HCT116 (cell line): ENCODE measurements at regions not wholly inside any gene's neighbourhood (a gene's known extent, or its start where the extent isn't known, plus 50 kb on each side); places are given as distances from the start of the nearest gene placed in this dataset.

Experiments used
- ATAC-seq: fragments of 200-7000 bp; cut with Tn5 transposase; 2 replicates; pipeline ENCODE4 v1.9.1; 2020; ENCODE audit warnings: mild to moderate bottlenecking, moderate library complexity
- BruUV-seq: library from RNA; stranded (reverse); fragments of 400-500 nt; replicated peaks from 2 replicates; lab custom pipeline; 2021; lab: Mats Ljungman, UMichigan
- CTCF ChIA-PET: fragments of 300-600 bp; sonication (Branson Sonifier 250); formaldehyde crosslinking; loops from one replicate; lab custom pipeline; 2021; ENCODE audit warnings: antibody characterized with exemption; lab: Charles Lee
- POLR2A ChIA-PET: fragments of 300-600, 350-600 bp; sonication (Branson Sonifier 250); formaldehyde crosslinking; loops from one replicate; lab custom pipeline; 2021; ENCODE audit warnings: antibody characterized with exemption; lab: Charles Lee
- RAD21 ChIA-PET, 2 experiments: fragments of 300-600 bp; sonication (Branson Sonifier 250); formaldehyde crosslinking; loops; one replicate each; lab custom pipeline; 2023; ENCODE audit warnings: low total read pairs in 2 of 2; ENCODE audit not compliant: uncharacterized antibody in 2 of 2, unreplicated experiment in 2 of 2, low non-redundant PET in 1 of 2; lab: Charles Lee
- DNase-seq: peaks from one replicate; pipeline ENCODE4 v3.0.0-alpha.2; 2010; ENCODE audit warnings: low read depth, low spot score
- H2AFZ ChIP-seq: fragments of 200-600 bp; shearing (Covaris generic), sonication (generic); 2 replicates; pipeline ENCODE4 v1.6.1; 2017; ENCODE audit warnings: low read depth, mixed run types, mixed read lengths, antibody characterized with exemption, low read length; ENCODE audit not compliant: poor library complexity, severe bottlenecking
- H3K27ac ChIP-seq: 2 replicates; pipeline ENCODE4 v1.5.1; 2012; ENCODE audit warnings: low read depth, low read length
- H3K27me3 ChIP-seq: fragments of 200-600 bp; sonication (generic); 2 replicates; pipeline ENCODE4 v1.6.1; 2016; ENCODE audit warnings: mixed run types, low read length, mixed read lengths; ENCODE audit not compliant: insufficient read depth
- H3K36me3 ChIP-seq, 2 experiments: fragments of 200-500 bp in 1 of 2; fragments of 200-600 bp in 1 of 2; sonication (Bioruptor generic) in 1 of 2; sonication (generic) in 1 of 2; 2 replicates each; pipeline versions ENCODE4 v1.5.1 to v1.6.1; 2014 to 2016; ENCODE audit warnings: low read length in 2 of 2, inconsistent platforms in 1 of 2, mixed read lengths in 1 of 2, mixed run types in 1 of 2; ENCODE audit not compliant: insufficient read depth in 2 of 2, control insufficient read depth in 1 of 2
- H3K4me1 ChIP-seq, 2 experiments: fragments of 200-600 bp in 1 of 2; sonication (generic) in 1 of 2; 2 replicates each; pipeline versions ENCODE4 v1.5.1 to v1.6.1; 2012 to 2017; ENCODE audit warnings: low read length in 2 of 2, inconsistent platforms in 1 of 2, mild to moderate bottlenecking in 1 of 2, mixed read lengths in 1 of 2, mixed run types in 1 of 2, moderate library complexity in 1 of 2; ENCODE audit not compliant: insufficient read depth in 2 of 2, control insufficient read depth in 1 of 2
- H3K4me2 ChIP-seq: fragments of 200-600 bp; sonication (generic); 2 replicates; pipeline ENCODE4 v1.6.1; 2017; ENCODE audit warnings: mixed run types, low read length, mixed read lengths
- H3K4me3 ChIP-seq, 2 experiments: fragments of 200-600 bp in 1 of 2; sonication (generic) in 1 of 2; replicated peaks in 1 of 2; 2 replicates each; pipeline ENCODE4 v1.5.1; 2011 to 2016; ENCODE audit warnings: low read length in 2 of 2, control low read depth in 1 of 2, low read depth in 1 of 2, mild to moderate bottlenecking in 1 of 2, mixed read lengths in 1 of 2, mixed run types in 1 of 2
- H3K79me2 ChIP-seq: fragments of 200-600 bp; sonication (generic); 2 replicates; pipeline ENCODE4 v1.6.1; 2017; ENCODE audit warnings: mild to moderate bottlenecking, mixed run types, low read length, moderate library complexity, mixed read lengths; ENCODE audit not compliant: insufficient read depth
- H3K9ac ChIP-seq: fragments of 200-600 bp; sonication (generic); 2 replicates; pipeline ENCODE4 v1.6.1; 2016; ENCODE audit warnings: low read length, mixed read lengths
- H3K9me2 ChIP-seq: fragments of 200-600 bp; sonication (generic), shearing (Covaris generic); 2 replicates; pipeline ENCODE4 v1.6.1; 2017; ENCODE audit warnings: mixed run types, mild to moderate bottlenecking, moderate library complexity; ENCODE audit not compliant: insufficient read depth
- H3K9me3 ChIP-seq, 2 experiments: fragments of 200-500 bp in 1 of 2; fragments of 200-600 bp in 1 of 2; sonication (Bioruptor generic) in 1 of 2; sonication (generic) in 1 of 2; 2 replicates each; pipeline ENCODE4 v1.6.1; 2014 to 2017; ENCODE audit warnings: low read length in 2 of 2, mixed read lengths in 2 of 2, inconsistent platforms in 1 of 2, low read depth in 1 of 2, mild to moderate bottlenecking in 1 of 2, mixed run types in 1 of 2, moderate library complexity in 1 of 2; ENCODE audit not compliant: control insufficient read depth in 1 of 2, insufficient read depth in 1 of 2
- H4K20me1 ChIP-seq: fragments of 200-600 bp; sonication (generic), shearing (Covaris generic); 2 replicates; pipeline ENCODE4 v1.6.1; 2017; ENCODE audit warnings: mixed run types, mild to moderate bottlenecking, moderate library complexity; ENCODE audit not compliant: insufficient read depth
- ATF3 ChIP-seq: IDR thresholded peaks from 2 replicates; pipeline ENCODE4 v1.6.1; 2012
- CBX3 ChIP-seq: IDR thresholded peaks from 2 replicates; pipeline ENCODE4 v1.6.1; 2012; ENCODE audit warnings: low read depth
- ELF1 ChIP-seq: IDR thresholded peaks from 2 replicates; pipeline ENCODE4 v1.6.1; 2012; ENCODE audit warnings: low read depth, borderline replicate concordance
- EZH2phosphoT487 ChIP-seq: fragments of 200-600 bp; IDR thresholded peaks from 2 replicates; pipeline ENCODE4 v1.6.1; 2018; ENCODE audit warnings: antibody characterized with exemption, borderline replicate concordance
- MAX ChIP-seq: IDR thresholded peaks from 2 replicates; pipeline ENCODE4 v1.6.1; 2012
- POLR2A ChIP-seq: IDR thresholded peaks from 2 replicates; pipeline ENCODE4 v1.7.0; 2011; ENCODE audit warnings: borderline replicate concordance; ENCODE audit not compliant: insufficient read depth, insufficient read length; ENCODE audit errors: extremely low read depth
- POLR2AphosphoS5 ChIP-seq: IDR thresholded peaks from 2 replicates; pipeline ENCODE4 v1.6.1; 2011; ENCODE audit warnings: mild to moderate bottlenecking, low read depth, low read length, moderate library complexity
- RAD21 ChIP-seq: IDR thresholded peaks from 2 replicates; pipeline ENCODE4 v1.6.1; 2012; ENCODE audit warnings: low read depth, mild to moderate bottlenecking
- REST ChIP-seq: IDR thresholded peaks from 2 replicates; pipeline ENCODE4 v1.6.1; 2012; ENCODE audit warnings: low read depth
- SIN3A ChIP-seq: IDR thresholded peaks from 2 replicates; pipeline ENCODE4 v1.6.1; 2012; ENCODE audit warnings: low read depth
- SP1 ChIP-seq: IDR thresholded peaks from 2 replicates; pipeline ENCODE4 v1.6.1; 2012; ENCODE audit warnings: low read depth
- TCF7L2 ChIP-seq: IDR thresholded peaks from 2 replicates; pipeline ENCODE4 v1.7.0; 2011; ENCODE audit warnings: borderline replicate concordance, inconsistent platforms; ENCODE audit not compliant: insufficient read depth, insufficient read length; ENCODE audit errors: extremely low read depth
- YY1 ChIP-seq: IDR thresholded peaks from 2 replicates; pipeline ENCODE4 v1.6.1; 2011; ENCODE audit warnings: low read length, low read depth, moderate library complexity, mild to moderate bottlenecking; ENCODE audit not compliant: insufficient replicate concordance; ENCODE audit errors: extremely low read depth
- ZBTB33 ChIP-seq: IDR thresholded peaks from 2 replicates; pipeline ENCODE4 v1.6.1; 2011; ENCODE audit warnings: mild to moderate bottlenecking, low read length, moderate library complexity; ENCODE audit not compliant: insufficient replicate concordance; ENCODE audit errors: extremely low read depth
- ZFX ChIP-seq: fragments of 450-650 bp; IDR thresholded peaks from 2 replicates; pipeline ENCODE4 v1.6.1; 2017
- ZNF274 ChIP-seq: fragments of 200-500 bp; sonication (Bioruptor generic); IDR thresholded peaks from 2 replicates; pipeline ENCODE4 v1.6.1; 2014; ENCODE audit warnings: mild to moderate bottlenecking, low read depth, low read length, inconsistent platforms
- intact Hi-C: fragments of 100-400 bp; cut with micrococcal nuclease; formaldehyde crosslinking; loops from 2 replicates; pipeline ENCODE4 v1.10.0; 2022

- intact Hi-C loops: no loop called here
- Histone ChIP-seq H3K36me3 (no peaks in the 10 kb centered on the region), H3K9me3 (no peaks in the 10 kb centered on the region), H3K9me2 (no peaks in the 10 kb centered on the region), H3K27ac (no peak overlapping the region), H4K20me1 (no peaks in the 10 kb centered on the region), H3K9ac (no peak overlapping the region), H2AFZ (no peak overlapping the region)
- ATAC-seq (no peak), DNase-seq (no peak)
- no TSS peak for BruUV-seq
- TF ChIP-seq RAD21: no peak
- TF ChIP-seq, all 23 proteins: peak for 0
- H3K4me2 ChIP-seq: no peak overlapping the region
- no peaks in the 10 kb centered on the region for H3K27me3 ChIP-seq
- no peaks in the 10 kb centered on the region for H3K4me1 ChIP-seq
- CTCF ChIA-PET: no interaction called here
- H3K4me3 ChIP-seq: no peak overlapping the region
- RAD21 ChIA-PET: no interaction called here
- no peaks in the 10 kb centered on the region for H3K79me2 ChIP-seq
- POLR2A ChIA-PET: no interaction called here
Measured at GRCh38 chr9:4422495-4422894, 67.8 kb upstream of the SLC1A1 start.

- no TSS peak for BruUV-seq
- ChIA-PET POLR2A (no interaction called here), CTCF (no interaction called here), RAD21 (no interaction called here)
- Histone ChIP-seq H3K9ac (no peak overlapping the region), H3K4me2 (no peak overlapping the region), H3K36me3 (no peaks in the 10 kb centered on the region), H2AFZ (no peak overlapping the region), H3K9me2 (no peaks in the 10 kb centered on the region), H3K79me2 (no peaks in the 10 kb centered on the region), H3K27ac (no peak overlapping the region), H4K20me1 (no peaks in the 10 kb centered on the region), H3K9me3 (no peaks in the 10 kb centered on the region), H3K4me1 (no peaks in the 10 kb centered on the region), H3K27me3 (no peaks in the 10 kb centered on the region), H3K4me3 (no peak overlapping the region)
- ATAC-seq (no peak), DNase-seq (no peak)
- intact Hi-C loops: no loop called here
- TF ChIP-seq CBX3 (no peak), RAD21 (no peak), REST (no peak), TCF7L2 (no peak), MAX (no peak), ZNF274 (no peak), ZFX (no peak), ATF3 (no peak), SP1 (no peak), ELF1 (no peak), SIN3A (no peak), POLR2A (no peak), POLR2AphosphoS5 (no peak), ZBTB33 (no peak), YY1 (no peak), EZH2phosphoT487 (no peak)
Measured at GRCh38 chr9:4421847-4422246, 68.4 kb upstream of the SLC1A1 start.
